ENCODE measurements at regions not wholly inside any gene's neighbourhood (a gene's known extent, or its start where the extent isn't known, plus 50 kb on each side); places are given as distances from the start of the nearest gene placed in this dataset.

GRCh38 chr10:4730998-4731397 lies 95.0 kb upstream of the AKR1E2 start:
- no peak for DNase-seq

- no peak for DNase-seq
Observed at GRCh38 chr10:4725917-4726606, 99.9 kb upstream of the AKR1E2 start.

- DNase-seq = no peak
Observed at GRCh38 chr10:4723860-4724259, 102.1 kb upstream of the AKR1E2 start.

GRCh38 chr10:4721999-4722753 lies 103.8 kb upstream of the AKR1E2 start:
- no peak for DNase-seq

GRCh38 chr10:4720463-4720862 lies 105.5 kb upstream of the AKR1E2 start:
- DNase-seq = no peak

GRCh38 chr10:4719671-4720070 lies 106.3 kb upstream of the AKR1E2 start:
- DNase-seq = no peak

GRCh38 chr10:4719036-4719435 lies 107.0 kb upstream of the AKR1E2 start:
- DNase-seq = no peak

GRCh38 chr10:4718544-4718943 lies 107.5 kb upstream of the AKR1E2 start:
- DNase-seq = no peak

GRCh38 chr10:4717670-4718069 lies 108.3 kb upstream of the AKR1E2 start:
- DNase-seq = no peak

- no peak for DNase-seq
Observed at GRCh38 chr10:4710858-4711257, 115.1 kb upstream of the AKR1E2 start.

- no peak for DNase-seq
Observed at GRCh38 chr10:4708123-4708759, 117.8 kb upstream of the AKR1E2 start.

- DNase-seq = no peak
Observed at GRCh38 chr10:4707221-4707620, 118.8 kb upstream of the AKR1E2 start.

- DNase-seq = no peak
Observed at GRCh38 chr10:4704034-4704545, 121.9 kb upstream of the AKR1E2 start.

GRCh38 chr10:4701016-4701415 lies 125.0 kb upstream of the AKR1E2 start:
- no peak for DNase-seq

GRCh38 chr10:4699950-4700730 lies 125.9 kb upstream of the AKR1E2 start:
- DNase-seq = no peak

- DNase-seq = no peak
Observed at GRCh38 chr10:4698075-4698474, 127.9 kb upstream of the AKR1E2 start.

- no peak for DNase-seq
Observed at GRCh38 chr10:4696186-4696585, 129.8 kb upstream of the AKR1E2 start.

GRCh38 chr10:4693967-4694366 lies 132.0 kb upstream of the AKR1E2 start:
- no peak for DNase-seq

GRCh38 chr10:4692206-4692605 lies 133.8 kb upstream of the AKR1E2 start:
- DNase-seq = no peak

GRCh38 chr10:4691776-4692175 lies 134.2 kb upstream of the AKR1E2 start:
- DNase-seq = no peak

- no peak for DNase-seq
Observed at GRCh38 chr10:4691301-4691700, 134.7 kb upstream of the AKR1E2 start.

- no peak for DNase-seq
Observed at GRCh38 chr10:4688601-4689000, 137.4 kb upstream of the AKR1E2 start.

GRCh38 chr10:4688168-4688567 lies 137.8 kb upstream of the AKR1E2 start:
- no peak for DNase-seq
